DMS79 (cell line): ENCODE measurements at regions not wholly inside any gene's neighbourhood (a gene's known extent, or its start where the extent isn't known, plus 50 kb on each side); places are given as distances from the start of the nearest gene placed in this dataset.
A peak's percentile ranks its signal among the peaks of the same experiment; 100 is the strongest.
"Not testable (repeated sequence)": the region's sequence is repeated elsewhere in the genome, so short reads cannot be mapped to it uniquely, and the experiment has no call there.

ENCODE experiments used
- DNase-seq: peaks from one replicate; lab custom pipeline; 2025; lab: John Stamatoyannopoulos, UW

- DNase-seq, result no peak
Measured at GRCh38 chr7:67619175-67619574, 622.5 kb downstream of the TYW1 start.

GRCh38 chr7:67620216-67620933, 623.7 kb downstream of the TYW1 start:
- DNase-seq, result no peak

GRCh38 chr7:67621704-67622103, 625.1 kb downstream of the TYW1 start:
- DNase-seq, result no peak

GRCh38 chr7:67625257-67625737, 628.7 kb downstream of the TYW1 start:
- peak; percentile 35 for DNase-seq

- no peak for DNase-seq
Measured at GRCh38 chr7:67631476-67631875, 634.8 kb downstream of the TYW1 start.

- no peak for DNase-seq
Measured at GRCh38 chr7:67635271-67635670, 638.6 kb downstream of the TYW1 start.

- DNase-seq, result no peak
Measured at GRCh38 chr7:67636348-67637022, 639.9 kb downstream of the TYW1 start.

GRCh38 chr7:67637023-67637358, 640.4 kb downstream of the TYW1 start:
- DNase-seq, result no peak

- DNase-seq, result not testable (repeated sequence)
Measured at GRCh38 chr7:67642542-67642941, 645.9 kb downstream of the TYW1 start.

- no peak for DNase-seq
Measured at GRCh38 chr7:67644151-67644550, 647.5 kb downstream of the TYW1 start.

GRCh38 chr7:67652937-67653336, 656.3 kb downstream of the TYW1 start:
- no peak for DNase-seq

- DNase-seq, result no peak
Measured at GRCh38 chr7:67653856-67654454, 657.3 kb downstream of the TYW1 start.

GRCh38 chr7:67654642-67655041, 658.0 kb downstream of the TYW1 start:
- DNase-seq, result no peak

GRCh38 chr7:67655168-67655567, 658.5 kb downstream of the TYW1 start:
- no peak for DNase-seq

GRCh38 chr7:67659091-67659490, 662.5 kb downstream of the TYW1 start:
- DNase-seq, result no peak

GRCh38 chr7:67662804-67663203, 666.2 kb downstream of the TYW1 start:
- DNase-seq, result no peak

- DNase-seq, result no peak
Measured at GRCh38 chr7:67663644-67664043, 667.0 kb downstream of the TYW1 start.

- not testable (repeated sequence) for DNase-seq
Measured at GRCh38 chr7:67666359-67666758, 669.7 kb downstream of the TYW1 start.

- DNase-seq, result no peak
Measured at GRCh38 chr7:67671006-67671548, 674.4 kb downstream of the TYW1 start.

GRCh38 chr7:67673861-67674260, 677.2 kb downstream of the TYW1 start:
- no peak for DNase-seq

- not testable (repeated sequence) for DNase-seq
Measured at GRCh38 chr7:67674862-67675261, 678.2 kb downstream of the TYW1 start.

- DNase-seq, result no peak
Measured at GRCh38 chr7:67675971-67676370, 679.3 kb downstream of the TYW1 start.

- DNase-seq, result no peak
Measured at GRCh38 chr7:67678419-67678818, 681.8 kb downstream of the TYW1 start.
